ENCODE measurements at regions not wholly inside any gene's neighbourhood (a gene's known extent, or its start where the extent isn't known, plus 50 kb on each side); places are given as distances from the start of the nearest gene placed in this dataset.

GRCh38 chr5:42908509-42909488 is 97.1 kb upstream of the SELENOP start:
- peak; percentile 92 for DNase-seq (ENCODE audit: low read depth)
- TF ChIP-seq, protein P1, sequence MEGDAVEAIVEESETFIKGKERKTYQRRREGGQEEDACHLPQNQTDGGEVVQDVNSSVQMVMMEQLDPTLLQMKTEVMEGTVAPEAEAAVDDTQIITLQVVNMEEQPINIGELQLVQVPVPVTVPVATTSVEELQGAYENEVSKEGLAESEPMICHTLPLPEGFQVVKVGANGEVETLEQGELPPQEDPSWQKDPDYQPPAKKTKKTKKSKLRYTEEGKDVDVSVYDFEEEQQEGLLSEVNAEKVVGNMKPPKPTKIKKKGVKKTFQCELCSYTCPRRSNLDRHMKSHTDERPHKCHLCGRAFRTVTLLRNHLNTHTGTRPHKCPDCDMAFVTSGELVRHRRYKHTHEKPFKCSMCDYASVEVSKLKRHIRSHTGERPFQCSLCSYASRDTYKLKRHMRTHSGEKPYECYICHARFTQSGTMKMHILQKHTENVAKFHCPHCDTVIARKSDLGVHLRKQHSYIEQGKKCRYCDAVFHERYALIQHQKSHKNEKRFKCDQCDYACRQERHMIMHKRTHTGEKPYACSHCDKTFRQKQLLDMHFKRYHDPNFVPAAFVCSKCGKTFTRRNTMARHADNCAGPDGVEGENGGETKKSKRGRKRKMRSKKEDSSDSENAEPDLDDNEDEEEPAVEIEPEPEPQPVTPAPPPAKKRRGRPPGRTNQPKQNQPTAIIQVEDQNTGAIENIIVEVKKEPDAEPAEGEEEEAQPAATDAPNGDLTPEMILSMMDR (conservative IDR thresholded peaks at IDR 0.05; ENCODE audit: low read depth, low read length): peak; percentile 88
- peak overlapping the region; percentile 58 for H3K4me3 ChIP-seq (ENCODE audit: low read depth, low read length)

DNA sequence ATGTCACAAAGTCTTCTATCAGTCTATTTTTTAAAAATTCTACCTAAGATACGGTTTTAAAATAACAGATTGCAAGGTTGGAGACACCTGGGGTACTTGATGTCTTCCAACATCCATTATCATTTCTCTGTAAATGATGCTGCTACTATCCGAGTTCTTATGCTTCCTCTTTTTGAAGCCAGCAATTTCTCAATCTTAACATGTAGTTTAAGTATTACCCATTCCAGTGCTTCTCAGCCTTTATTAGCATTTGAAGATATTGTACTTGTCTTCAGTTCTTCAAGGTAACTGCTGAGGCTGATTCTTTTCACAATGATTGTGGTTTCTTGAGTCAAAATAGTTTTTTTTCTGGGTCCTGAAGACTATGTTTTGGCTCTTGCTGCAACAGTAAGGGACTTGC is 96.4 kb upstream of the SELENOP start:
- peak; percentile 5 for DNase-seq (ENCODE audit: low read depth)
- TF ChIP-seq, protein P1 (conservative IDR thresholded peaks at IDR 0.05; ENCODE audit: low read depth, low read length): no peak
- no peak overlapping the region for H3K4me3 ChIP-seq (ENCODE audit: low read depth, low read length)

- no peak for DNase-seq (ENCODE audit: low read depth)
- TF ChIP-seq, protein P1 (conservative IDR thresholded peaks at IDR 0.05; ENCODE audit: low read depth, low read length): no peak
- no peak overlapping the region for H3K4me3 ChIP-seq (ENCODE audit: low read depth, low read length)
These were observed 94.1 kb upstream of the SELENOP start for GRCh38 chr5:42905827-42906226.

GRCh38 chr5:42900734-42901133 is 89.0 kb upstream of the SELENOP start:
- TF ChIP-seq, protein P1 (conservative IDR thresholded peaks at IDR 0.05; ENCODE audit: low read depth, low read length): no peak
- no peak for DNase-seq (ENCODE audit: low read depth)
- no peak overlapping the region for H3K4me3 ChIP-seq (ENCODE audit: low read depth, low read length)

DNA sequence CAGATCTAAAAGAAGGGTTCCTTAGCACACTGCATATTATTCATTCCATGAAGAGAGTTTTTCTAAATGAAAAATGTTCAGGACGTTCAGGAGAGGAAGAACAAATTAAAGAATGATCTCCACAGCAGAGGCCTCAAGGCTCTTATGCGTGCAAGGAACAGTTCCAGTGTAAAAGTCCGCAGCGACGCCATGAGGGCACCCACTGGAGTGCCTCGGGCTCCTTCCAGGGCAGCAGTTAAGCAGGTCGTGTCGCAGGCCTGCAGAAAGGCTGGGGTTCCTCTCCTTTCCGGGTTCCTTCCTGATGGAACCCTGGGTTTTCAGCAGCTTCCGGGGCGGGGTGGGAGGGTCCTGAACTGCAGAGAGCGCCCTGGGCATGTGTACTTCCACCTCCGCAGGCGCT is 87.1 kb upstream of the SELENOP start:
- TF ChIP-seq, protein P1 (conservative IDR thresholded peaks at IDR 0.05; ENCODE audit: low read depth, low read length): no peak
- DNase-seq (ENCODE audit: low read depth): no peak

GRCh38 chr5:42896523-42896922 is 84.8 kb upstream of the SELENOP start:
- no peak overlapping the region for H3K4me3 ChIP-seq (ENCODE audit: low read depth, low read length)
- TF ChIP-seq, protein P1 (conservative IDR thresholded peaks at IDR 0.05; ENCODE audit: low read depth, low read length): no peak
- no peak for DNase-seq (ENCODE audit: low read depth)

More for the DNA sequence above, 87.1 kb upstream of the SELENOP start:
- no peak overlapping the region for H3K4me3 ChIP-seq (ENCODE audit: low read depth, low read length)
